B cell (primary cell): ENCODE measurements at regions not wholly inside any gene's neighbourhood (a gene's known extent, or its start where the extent isn't known, plus 50 kb on each side); places are given as distances from the start of the nearest gene placed in this dataset.

ENCODE experiments used
- ATAC-seq: fragments of 200-7000 bp; cut with Tn5 transposase; one replicate; pipeline ENCODE4 v1.10.0; 2021; ENCODE audit warnings: low read depth, mild to moderate bottlenecking, moderate number of reproducible peaks, moderate library complexity
- CTCF ChIA-PET: fragments of 350-600 bp; sonication (Branson Sonifier 250); formaldehyde crosslinking; loops from one replicate; lab custom pipeline; 2021; ENCODE audit warnings: antibody characterized with exemption, inconsistent platforms; lab: Charles Lee
- POLR2A ChIA-PET: fragments of 350-600 bp; sonication (Branson Sonifier 250); formaldehyde crosslinking; loops from one replicate; lab custom pipeline; 2021; ENCODE audit warnings: antibody characterized with exemption; lab: Charles Lee
- DNase-seq: peaks from one replicate; pipeline ENCODE4 v3.0.0; 2013
- H2AFZ ChIP-seq: 2 replicates; pipeline ENCODE4 v1.6.1; 2012; ENCODE audit warnings: mild to moderate bottlenecking, low read depth, low read length; ENCODE audit not compliant: insufficient read depth, poor library complexity, severe bottlenecking
- H3K27ac ChIP-seq, 2 donors: 1 replicate in 1 of 2; 2 replicates in 1 of 2; pipeline ENCODE4 v1.5.1; 2012 to 2013; ENCODE audit warnings: low read length in 2 of 2, mild to moderate bottlenecking in 2 of 2, moderate library complexity in 1 of 2
- H3K27me3 ChIP-seq, 4 experiments: fragments of 200-600 bp in 1 of 4; sonication (generic) in 1 of 4; replicated peaks in 1 of 4; 1 replicate in 2 of 4; 2 replicates in 2 of 4; pipeline versions ENCODE4 v1.6.1 to v1.7.0; 2013 to 2016; ENCODE audit warnings: low read length in 3 of 4, mild to moderate bottlenecking in 2 of 4, mixed read lengths in 1 of 4, moderate library complexity in 1 of 4; ENCODE audit not compliant: insufficient read depth in 4 of 4, control insufficient read depth in 3 of 4; ENCODE audit errors: control extremely low read depth in 1 of 4
- H3K36me3 ChIP-seq, 2 experiments: replicated peaks in 1 of 2; 1 replicate in 1 of 2; 2 replicates in 1 of 2; pipeline versions ENCODE4 v1.6.1 to v1.7.1; 2013; ENCODE audit warnings: low read length in 1 of 2; ENCODE audit not compliant: insufficient read depth in 2 of 2, control insufficient read depth in 1 of 2; ENCODE audit errors: control extremely low read depth in 1 of 2, extremely low read depth in 1 of 2
- H3K4me1 ChIP-seq, 2 donors: fragments of 200-600 bp in 1 of 2; sonication (generic) in 1 of 2; 1 replicate in 1 of 2; 2 replicates in 1 of 2; pipeline versions ENCODE4 v1.5.1 to v1.6.1; 2013 to 2017; ENCODE audit warnings: low read length in 2 of 2; ENCODE audit not compliant: control insufficient read depth in 2 of 2, insufficient read depth in 2 of 2
- H3K4me2 ChIP-seq: replicated peaks from 2 replicates; pipeline ENCODE3; 2012; ENCODE audit warnings: mild to moderate bottlenecking, low read depth, low read length; ENCODE audit not compliant: poor library complexity, severe bottlenecking
- H3K4me3 ChIP-seq, 5 experiments: fragments of 200-600 bp in 1 of 5; sonication (generic) in 1 of 5; 1 replicate in 3 of 5; 2 replicates in 2 of 5; pipeline versions ENCODE4 v1.5.1 to v1.7.0; 2011 to 2016; ENCODE audit warnings: low read length in 4 of 5, mild to moderate bottlenecking in 4 of 5, low read depth in 2 of 5, control low read depth in 1 of 5, moderate library complexity in 1 of 5; ENCODE audit not compliant: insufficient read depth in 1 of 5; ENCODE audit errors: control extremely low read depth in 1 of 5, extremely low read depth in 1 of 5
- H3K79me2 ChIP-seq: fragments of 200-600 bp; sonication (generic); one replicate; pipeline ENCODE4 v1.6.0; 2016; ENCODE audit warnings: low read length; ENCODE audit not compliant: control insufficient read depth, insufficient read depth
- H3K9ac ChIP-seq: fragments of 200-600 bp; sonication (generic); 2 replicates; pipeline ENCODE4 v1.6.1; 2017; ENCODE audit warnings: mild to moderate bottlenecking, low read length, moderate library complexity
- H3K9me3 ChIP-seq, 3 donors: one replicate each; pipeline versions ENCODE4 v1.6.1 to v1.7.1; 2013; ENCODE audit warnings: low read length in 2 of 3; ENCODE audit not compliant: control insufficient read depth in 2 of 3, insufficient read depth in 1 of 3; ENCODE audit errors: control extremely low read depth in 1 of 3
- H4K20me1 ChIP-seq: 2 replicates; pipeline ENCODE4 v1.6.0; 2012; ENCODE audit warnings: mild to moderate bottlenecking, low read length; ENCODE audit not compliant: insufficient read depth, control insufficient read depth, poor library complexity, severe bottlenecking
- H3K27ac Mint-ChIP-seq: one replicate; pipeline ENCODE4 v1.8.0; 2021; ENCODE audit warnings: mixed read lengths
- H3K27me3 Mint-ChIP-seq: one replicate; pipeline ENCODE4 v1.8.0; 2021; ENCODE audit warnings: mixed read lengths
- H3K4me1 Mint-ChIP-seq: one replicate; pipeline ENCODE4 v1.8.0; 2021; ENCODE audit warnings: mixed read lengths
- H3K4me3 Mint-ChIP-seq: one replicate; pipeline ENCODE4 v1.8.0; 2021; ENCODE audit warnings: mixed read lengths
- H3K9me3 Mint-ChIP-seq: one replicate; pipeline ENCODE4 v1.8.0; 2022; ENCODE audit warnings: mixed read lengths; ENCODE audit not compliant: insufficient read depth
- CTCF ChIP-seq: fragments of 200-600 bp; IDR thresholded peaks from one replicate; pipeline ENCODE4 v1.8.0; 2022; ENCODE audit warnings: antibody characterized with exemption, mild to moderate bottlenecking
- EZH2 ChIP-seq: IDR thresholded peaks from 2 replicates; pipeline ENCODE4 v1.6.1; 2012; ENCODE audit warnings: borderline replicate concordance, low read depth, mild to moderate bottlenecking, moderate library complexity, low read length; ENCODE audit not compliant: insufficient read depth, poor library complexity, severe bottlenecking
- WGBS: methylation state at CpG from one replicate; pipeline ENCODE4 v1.1.5; 2013; ENCODE audit warnings: missing lambda C conversion rate; ENCODE audit not compliant: insufficient coverage; 5-methylcytosine and 5-hydroxymethylcytosine counted together
- intact Hi-C: fragments of 100-400 bp; cut with micrococcal nuclease; formaldehyde crosslinking; loops from one replicate; pipeline ENCODE4 v1.10.0; 2022

GRCh38 chr4:137626942-137627738, 94.8 kb upstream of the PCDH18 start:
- Histone ChIP-seq H3K79me2 (no peaks in the 10 kb centered on the region), H3K4me2 (no peak overlapping the region), H3K27me3 (no peaks in the 10 kb centered on the region), H3K4me3 (no peak overlapping the region), H3K4me1 (no peaks in the 10 kb centered on the region), H2AFZ (no peak overlapping the region), H4K20me1 (no peaks in the 10 kb centered on the region), H3K9me3 (peaks cover 0 to 7% (median 0%) of the 10 kb centered on the region in 3 donors), H3K9ac (no peak overlapping the region), H3K27ac (no peak overlapping the region), H3K36me3 (no peaks in the 10 kb centered on the region)
- ChIA-PET CTCF (no interaction called here), POLR2A (no interaction called here)
- intact Hi-C loops = no loop called here
- Mint-ChIP-seq H3K27me3 (no peaks in the 10 kb centered on the region), H3K4me3 (no peak overlapping the region), H3K9me3 (no peaks in the 10 kb centered on the region), H3K4me1 (no peaks in the 10 kb centered on the region), H3K27ac (no peak overlapping the region)
- ATAC-seq = no peak
- WGBS = no CpG with 5 or more reads among the region's 4 CpGs
- TF ChIP-seq CTCF (no peak), EZH2 (no peak)
- no peak for DNase-seq

- ATAC-seq = no peak
- intact Hi-C loops = no loop called here
- WGBS = no CpG with 5 or more reads among the region's 2 CpGs
- ChIA-PET POLR2A (no interaction called here), CTCF (no interaction called here)
- no peak overlapping the region for H3K4me3 ChIP-seq
- no peaks in the 10 kb centered on the region for H3K36me3 ChIP-seq
- no peak overlapping the region for H3K4me2 ChIP-seq
- no peak overlapping the region for H3K9ac ChIP-seq
- H4K20me1 ChIP-seq = no peaks in the 10 kb centered on the region
- H3K27ac Mint-ChIP-seq = no peak overlapping the region
- DNase-seq = no peak
- H3K4me1 Mint-ChIP-seq = no peaks in the 10 kb centered on the region
- TF ChIP-seq CTCF (no peak), EZH2 (no peak)
- H3K4me1 ChIP-seq = no peaks in the 10 kb centered on the region
- H3K9me3 ChIP-seq = no peaks in the 10 kb centered on the region
- no peaks in the 10 kb centered on the region for H3K79me2 ChIP-seq
- no peak overlapping the region for H3K27ac ChIP-seq
- no peaks in the 10 kb centered on the region for H3K27me3 Mint-ChIP-seq
- H3K4me3 Mint-ChIP-seq = no peak overlapping the region
- H3K27me3 ChIP-seq = no peaks in the 10 kb centered on the region
- H3K9me3 Mint-ChIP-seq = no peaks in the 10 kb centered on the region
- H2AFZ ChIP-seq = no peak overlapping the region
Measured at GRCh38 chr4:137623013-137623412, 90.7 kb upstream of the PCDH18 start.
